ENCODE measurements at regions not wholly inside any gene's neighbourhood (a gene's known extent, or its start where the extent isn't known, plus 50 kb on each side); places are given as distances from the start of the nearest gene placed in this dataset.

DNA sequence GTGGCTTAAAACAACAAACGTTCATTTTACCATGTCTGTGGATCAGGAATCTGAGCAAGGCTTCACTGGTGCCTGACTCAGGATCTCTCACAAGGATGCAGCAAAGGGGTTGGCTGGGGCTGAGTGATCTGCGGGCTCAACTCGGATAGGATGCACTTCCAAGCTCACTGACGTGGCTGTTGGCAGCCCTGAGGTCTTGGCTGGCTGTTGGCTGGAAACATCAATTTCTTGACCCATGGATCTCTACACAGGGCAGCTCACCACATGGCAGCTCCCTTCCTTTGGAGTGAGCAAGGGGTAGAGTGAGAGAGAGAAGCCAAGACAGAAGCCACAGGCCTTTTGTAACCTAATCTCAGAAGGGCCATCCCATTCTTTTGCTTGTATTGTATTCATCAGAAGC, 202.1 kb downstream of the NXNL2 start:
- DNase-seq: no peak

- DNase-seq: no peak
Observed at GRCh38 chr9:88737876-88738275, 202.9 kb downstream of the NXNL2 start.

- no peak for DNase-seq
Observed at GRCh38 chr9:88738709-88739108, 203.7 kb downstream of the NXNL2 start.

GRCh38 chr9:88739373-88739772, 204.4 kb downstream of the NXNL2 start:
- no peak for DNase-seq

GRCh38 chr9:88740844-88741243, 205.9 kb downstream of the NXNL2 start:
- no peak for DNase-seq

GRCh38 chr9:88741335-88741734, 206.4 kb downstream of the NXNL2 start:
- peak in 1 of 2 experiments; percentile 1 for DNase-seq

GRCh38 chr9:88742483-88742882, 207.5 kb downstream of the NXNL2 start:
- DNase-seq: peak in 1 of 2 experiments; percentile 7

DNA sequence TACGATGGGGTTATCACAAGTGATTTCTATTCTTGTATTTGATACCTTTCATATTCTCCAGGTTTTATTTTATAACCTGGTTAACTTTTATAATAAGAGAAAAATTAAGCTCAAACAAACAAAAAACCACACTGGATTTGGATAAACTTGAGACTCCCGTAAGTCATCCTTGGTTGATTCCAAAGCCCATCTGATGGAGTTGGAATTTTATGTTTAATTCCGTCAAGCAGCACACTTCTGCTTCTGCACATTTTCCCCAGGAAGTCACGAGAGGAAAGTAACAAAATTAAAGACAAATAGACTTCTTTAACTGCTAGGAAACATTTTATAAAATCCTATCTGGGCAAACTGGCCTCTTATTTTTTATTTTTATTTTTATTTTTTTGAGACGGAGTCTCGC, 207.9 kb downstream of the NXNL2 start:
- DNase-seq: no peak

GRCh38 chr9:88745276-88746001, 210.5 kb downstream of the NXNL2 start:
- no peak for DNase-seq

GRCh38 chr9:88746029-88746742, 211.2 kb downstream of the NXNL2 start:
- DNase-seq: no peak

- no peak for DNase-seq
Observed at GRCh38 chr9:88746743-88747398, 211.9 kb downstream of the NXNL2 start.

DNA sequence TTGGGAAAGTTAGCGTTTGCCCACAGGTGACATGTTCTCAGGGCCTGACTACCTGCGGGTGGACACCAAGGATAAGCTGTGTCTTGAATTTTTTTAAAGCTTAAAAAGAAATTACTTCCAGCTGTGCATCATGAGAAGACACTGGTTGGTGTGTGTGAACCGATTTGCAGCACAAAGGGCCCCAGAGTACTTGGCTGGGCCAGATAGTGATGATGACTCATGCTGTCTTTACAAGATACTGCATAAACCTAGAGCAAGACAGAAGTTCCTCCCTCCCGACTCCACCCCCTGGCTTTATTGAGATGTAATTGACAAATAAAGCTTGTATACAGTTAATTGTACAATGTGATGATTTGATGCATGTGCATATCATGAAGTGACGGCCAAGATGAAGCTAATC, 212.8 kb downstream of the NXNL2 start:
- DNase-seq: no peak

GRCh38 chr9:88748566-88749261, 213.7 kb downstream of the NXNL2 start:
- no peak for DNase-seq

- no peak for DNase-seq
Observed at GRCh38 chr9:88749420-88749819, 214.4 kb downstream of the NXNL2 start.

DNA sequence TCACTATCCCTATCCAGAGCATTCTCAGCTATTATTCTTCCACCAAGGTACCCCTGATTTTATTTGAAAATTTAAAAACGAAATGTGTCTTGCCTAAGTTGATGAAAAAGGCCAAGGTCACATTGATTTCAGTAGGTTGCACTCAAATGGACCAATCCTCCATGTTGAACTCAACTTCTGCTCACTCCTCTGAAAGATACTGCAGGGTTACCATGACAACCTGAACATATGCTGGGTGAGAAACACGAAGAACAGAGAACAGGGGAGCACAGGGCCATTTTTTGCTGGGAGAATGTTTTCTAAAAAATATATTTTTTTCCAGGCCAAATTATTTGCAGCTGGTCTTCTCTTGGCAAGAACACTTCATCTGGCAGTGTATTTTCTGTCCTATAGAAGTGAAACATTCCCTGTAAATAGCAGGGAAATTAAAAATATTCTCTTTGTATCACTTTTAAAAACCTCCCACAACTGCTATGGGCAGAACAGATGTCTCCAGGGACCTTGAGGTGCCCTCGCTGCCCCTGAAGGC, 215.9 kb downstream of the NXNL2 start:
- DNase-seq: no peak

GRCh38 chr9:88751781-88752180, 216.8 kb downstream of the NXNL2 start:
- no peak for DNase-seq

- no peak for DNase-seq
Observed at GRCh38 chr9:88753691-88754367, 218.9 kb downstream of the NXNL2 start.

- no peak for DNase-seq
Observed at GRCh38 chr9:88754452-88754851, 219.5 kb downstream of the NXNL2 start.

DNA sequence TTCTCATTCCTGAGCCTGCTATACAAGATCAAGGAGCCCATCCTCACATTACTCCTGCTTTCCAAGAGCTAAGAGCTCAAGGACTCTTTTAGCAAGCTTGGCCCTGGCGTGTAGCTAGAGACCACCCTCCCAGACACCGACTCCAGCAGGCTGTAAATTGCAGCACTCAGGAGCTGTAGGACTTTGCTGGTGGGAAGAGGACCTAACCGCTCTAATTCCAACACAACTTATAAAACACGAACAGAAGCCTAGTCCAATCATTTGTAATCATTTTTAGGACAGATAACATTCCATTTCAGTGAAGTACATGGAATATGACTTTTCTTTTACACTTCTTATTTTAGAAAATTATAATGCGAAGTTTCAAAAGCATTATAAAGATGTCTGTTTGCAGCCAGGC, 219.9 kb downstream of the NXNL2 start:
- no peak for DNase-seq

DNA sequence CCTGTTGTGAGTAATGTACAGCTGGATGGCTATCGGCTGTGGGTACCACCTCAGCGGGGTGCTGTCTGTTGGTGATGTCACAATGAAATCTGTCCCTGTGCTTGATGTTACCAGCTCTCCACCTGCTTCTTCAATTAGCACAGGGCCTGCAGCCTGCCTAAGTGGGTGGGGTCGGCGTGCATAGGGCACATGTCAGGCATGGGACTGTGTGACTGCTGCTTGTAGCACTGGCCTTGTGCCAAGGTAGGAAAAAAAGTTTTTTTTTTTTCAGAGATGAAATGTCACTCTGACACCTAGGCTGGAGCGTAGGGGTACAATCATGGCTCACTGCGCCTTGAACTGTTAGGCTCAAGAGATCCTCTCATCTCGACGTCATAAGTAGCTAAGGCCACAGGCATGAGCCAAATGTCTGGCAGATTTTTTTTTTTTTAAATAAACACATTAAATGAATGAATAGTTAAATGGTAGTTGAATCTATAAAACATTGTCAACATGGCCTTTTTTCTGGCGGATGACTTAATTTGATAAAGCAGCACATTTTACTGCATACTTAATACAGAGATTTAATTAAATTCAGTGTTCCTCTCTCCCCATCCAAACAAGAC, 222.5 kb downstream of the NXNL2 start:
- DNase-seq: no peak

- no peak for DNase-seq
Observed at GRCh38 chr9:88759364-88759763, 224.4 kb downstream of the NXNL2 start.

Measured in NCI-H446 (cell line).